Left renal pelvis (tissue), 4 donors: ENCODE measurements at regions not wholly inside any gene's neighbourhood (a gene's known extent, or its start where the extent isn't known, plus 50 kb on each side); places are given as distances from the start of the nearest gene placed in this dataset.
"Not testable (repeated sequence)": the region's sequence is repeated elsewhere in the genome, so short reads cannot be mapped to it uniquely, and the experiment has no call there.

ENCODE experiments used
- DNase-seq, 4 donors: peaks; one replicate each; pipeline ENCODE4 v3.0.0-alpha.2; 2013; ENCODE audit warnings: low read depth in 4 of 4, low spot score in 3 of 4

DNA sequence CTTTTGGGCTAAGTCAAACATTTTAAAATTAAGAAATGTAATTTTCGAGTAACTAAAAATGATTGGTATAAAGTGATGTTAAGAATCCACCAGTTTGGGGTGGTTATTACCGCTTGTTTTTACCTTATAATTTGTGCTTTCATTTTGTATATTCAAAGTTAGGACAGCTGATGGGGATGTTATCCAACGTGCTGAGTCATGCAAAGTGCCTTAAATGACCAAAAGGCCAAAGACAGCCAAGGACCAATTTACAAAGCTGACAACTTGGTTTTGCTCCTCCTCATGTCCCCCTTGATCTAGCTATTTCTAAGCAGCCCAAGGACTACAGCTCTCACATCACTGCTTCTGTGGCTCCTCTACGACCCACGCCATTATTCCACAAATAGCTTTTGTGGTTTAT, 181.4 kb upstream of the PCDH7 start:
- DNase-seq = no peak

DNA sequence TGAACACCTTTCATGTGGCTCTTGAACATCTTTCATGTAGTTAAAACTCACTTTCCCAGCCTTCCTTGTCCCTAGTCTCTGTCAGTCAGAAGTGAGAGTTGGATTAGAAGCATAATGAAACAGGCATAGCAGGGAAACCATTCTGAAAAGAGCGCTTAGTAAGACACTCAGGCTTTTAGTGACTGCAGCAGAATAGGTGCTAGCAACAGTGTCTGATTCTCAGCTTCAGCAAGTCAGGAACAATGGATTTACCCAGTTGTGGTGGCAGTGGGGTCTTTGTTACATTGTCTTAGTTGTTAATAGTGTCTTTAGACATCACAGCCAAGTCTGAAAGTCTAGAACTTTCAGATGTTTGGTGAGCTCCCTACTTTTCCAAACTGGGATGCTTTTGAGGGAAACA, 177.1 kb upstream of the PCDH7 start:
- no peak for DNase-seq

DNA sequence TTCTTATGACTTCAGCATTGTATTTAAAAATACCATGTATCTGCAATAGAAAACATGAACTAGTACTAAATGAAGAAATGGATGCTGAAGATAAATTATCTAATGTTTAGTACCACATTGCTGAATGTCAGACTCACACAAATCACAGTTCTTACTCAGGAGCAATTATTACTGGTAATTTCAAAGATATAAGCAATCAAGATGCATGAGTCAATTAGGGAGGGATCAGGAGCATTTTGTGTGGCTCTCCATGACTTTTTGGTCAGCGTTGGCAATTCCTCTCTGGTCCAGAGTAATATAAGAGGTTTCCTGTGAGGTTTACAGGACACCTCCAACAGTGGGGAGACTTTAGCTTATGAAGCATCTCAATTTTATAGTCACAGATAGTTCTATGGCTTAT, 167.0 kb upstream of the PCDH7 start:
- no peak for DNase-seq

DNA sequence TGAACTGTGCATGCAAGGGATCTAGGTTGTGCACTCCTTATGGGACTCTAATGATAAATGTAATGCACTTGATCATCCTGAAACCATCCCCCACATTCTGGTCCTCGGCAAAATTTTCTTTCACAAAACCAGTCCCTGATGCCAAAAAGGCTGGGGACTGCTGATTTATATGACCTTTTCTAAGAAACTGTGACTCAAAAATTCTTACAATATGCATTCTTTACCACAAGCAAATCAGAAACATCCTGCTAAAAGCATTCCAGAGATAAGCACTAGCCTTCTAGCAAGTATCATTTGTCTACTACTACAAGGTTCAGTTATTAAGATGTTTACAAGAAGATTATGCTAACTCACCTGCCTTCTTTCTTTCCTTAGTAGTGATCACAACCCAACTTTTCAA, 166.5 kb upstream of the PCDH7 start:
- DNase-seq = no peak

DNA sequence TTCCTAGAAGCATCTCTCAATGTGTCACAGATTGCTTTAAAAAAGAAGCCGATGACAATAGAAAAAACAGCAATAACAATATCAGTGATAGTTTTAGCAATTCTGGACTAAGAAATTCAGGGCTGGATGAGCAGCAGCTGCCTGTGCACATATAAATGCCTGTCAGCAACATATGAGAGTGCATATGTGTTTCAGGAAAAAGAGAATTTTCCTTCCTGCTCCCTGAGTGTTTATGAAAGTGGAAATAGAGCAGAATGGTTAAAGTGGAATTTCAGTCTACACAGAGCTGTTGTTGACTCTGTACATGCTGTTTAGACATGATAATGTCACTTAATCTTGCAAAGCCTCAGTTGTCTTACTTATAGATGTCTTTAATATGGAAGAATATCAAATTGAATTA, 164.4 kb upstream of the PCDH7 start:
- no peak for DNase-seq

DNA sequence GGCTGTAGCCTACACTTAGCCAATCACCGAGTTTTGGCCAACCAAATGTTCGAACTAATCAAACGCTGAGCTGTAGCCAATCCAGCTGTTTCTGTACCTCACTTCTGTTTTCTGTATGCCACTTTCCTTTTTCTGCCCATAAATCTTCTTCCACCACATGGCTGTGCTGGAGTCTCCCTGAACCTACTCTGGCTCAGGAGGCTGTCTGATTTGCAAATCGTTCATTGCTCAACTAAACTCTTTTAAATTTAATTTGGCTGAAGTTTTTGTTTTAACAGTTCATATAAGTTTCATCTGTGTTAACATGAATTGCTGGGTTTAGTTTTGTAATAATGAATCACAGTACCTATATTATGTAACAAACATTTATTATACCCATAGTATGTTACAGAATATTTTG, 160.7 kb upstream of the PCDH7 start:
- no peak for DNase-seq

DNA sequence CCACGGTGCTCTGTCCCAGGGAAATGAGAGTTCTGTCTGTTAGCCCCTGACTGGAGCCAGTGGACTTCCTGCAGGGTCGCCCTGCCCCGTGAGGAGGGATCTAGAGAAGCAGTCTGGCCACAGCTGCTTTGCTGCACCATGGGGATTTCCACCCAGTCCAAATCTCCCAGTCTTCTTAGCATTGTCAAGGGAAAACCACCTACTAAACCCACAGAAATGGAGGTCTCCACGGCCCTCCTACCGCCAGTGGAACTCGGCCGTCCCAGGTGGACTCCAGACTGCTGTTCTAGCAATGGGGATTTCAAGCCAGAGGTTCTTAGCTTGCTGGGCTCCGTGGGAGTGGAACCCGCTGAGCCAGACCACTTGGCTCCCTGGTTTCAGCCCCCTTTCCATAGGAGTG, 133.3 kb upstream of the PCDH7 start:
- DNase-seq = no peak

DNA sequence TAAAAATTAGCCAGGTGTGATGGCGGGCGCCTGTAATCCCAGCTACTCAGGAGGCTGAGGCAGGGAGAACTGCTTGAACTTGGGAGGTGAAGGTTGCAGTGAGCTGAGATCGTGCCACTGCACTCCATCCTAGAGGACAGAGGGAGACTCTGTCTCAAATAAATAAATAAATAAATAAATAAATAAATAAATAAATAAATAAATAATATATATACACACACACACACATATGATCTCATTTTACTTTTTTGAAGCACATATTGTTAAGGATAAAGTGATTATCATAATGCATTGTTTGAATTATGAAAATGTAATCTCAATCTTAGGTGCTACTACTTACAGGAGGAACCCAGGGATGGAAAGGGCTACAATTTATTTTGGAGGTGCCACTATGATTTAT, 130.5 kb upstream of the PCDH7 start:
- DNase-seq = not testable (repeated sequence)

DNA sequence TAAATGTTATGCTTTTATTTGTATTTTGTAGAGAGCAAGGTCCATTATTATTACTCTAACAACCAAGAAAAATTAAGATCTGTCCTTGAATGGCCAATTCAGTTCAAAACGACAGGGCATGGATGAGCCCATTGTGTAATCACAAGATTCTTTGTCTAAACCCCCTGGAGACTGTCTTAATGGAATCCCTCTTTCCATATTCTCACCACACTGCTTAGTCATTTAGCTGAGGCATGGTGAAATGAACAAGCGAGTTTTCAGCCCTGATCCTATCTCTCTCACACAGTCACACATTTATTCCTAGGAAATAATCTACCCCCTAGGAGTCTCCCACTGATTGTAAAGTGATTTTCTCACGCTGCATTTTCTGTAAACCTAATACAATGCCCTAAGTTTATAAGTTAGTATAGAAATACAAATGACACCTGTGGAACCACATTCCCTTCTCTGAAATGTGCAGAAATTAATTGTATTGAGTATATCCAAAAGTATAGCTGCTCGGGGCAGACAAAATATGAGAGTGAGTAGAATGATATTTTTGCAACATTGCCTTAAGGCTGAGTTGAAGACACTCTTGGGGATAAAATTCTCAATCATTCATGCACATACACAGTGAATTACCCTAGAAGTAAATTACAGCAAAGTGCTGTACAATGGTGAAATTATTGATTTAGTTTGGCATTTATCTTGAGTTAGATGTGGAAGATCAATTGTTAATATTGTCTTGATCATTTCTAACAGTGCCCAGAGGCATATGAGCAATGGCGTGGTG, 119.7 kb upstream of the PCDH7 start:
- DNase-seq = no peak

DNA sequence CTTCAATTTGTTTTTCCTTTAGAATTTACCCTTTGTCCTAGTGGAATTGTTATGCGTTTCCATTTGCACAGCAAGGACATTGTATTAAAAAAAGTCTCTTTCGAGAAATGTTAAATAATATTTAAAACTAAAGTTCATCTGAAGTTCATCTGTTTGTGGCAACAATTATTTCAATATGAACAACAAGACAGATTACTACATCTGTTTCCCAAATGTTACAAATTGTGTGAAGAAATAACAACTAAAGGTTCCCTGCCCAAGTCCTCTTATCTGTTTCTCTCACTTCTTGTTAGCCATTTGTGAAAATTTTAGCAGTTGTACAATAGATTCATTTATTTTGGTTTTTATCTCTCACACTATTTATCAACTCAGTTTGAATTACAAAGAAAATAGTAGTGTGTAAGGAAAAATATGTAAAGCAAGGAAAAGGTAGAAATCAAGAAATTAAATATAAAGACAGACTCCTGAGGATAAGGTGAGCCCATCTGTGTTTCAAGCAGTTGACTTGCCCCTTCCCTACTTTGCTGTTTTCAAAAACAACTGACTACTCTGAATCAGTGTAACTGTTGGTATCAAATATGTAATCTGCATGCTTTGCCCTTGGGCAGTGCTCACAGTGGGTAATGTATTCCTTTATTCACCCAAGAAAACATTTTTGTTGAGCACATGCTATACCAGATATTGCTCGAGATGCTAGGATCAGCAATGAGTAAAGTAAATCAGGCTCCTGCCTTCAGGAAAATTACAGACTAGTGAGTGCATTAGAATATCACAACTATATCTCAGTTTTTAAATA, 118.9 kb upstream of the PCDH7 start:
- DNase-seq = no peak

DNA sequence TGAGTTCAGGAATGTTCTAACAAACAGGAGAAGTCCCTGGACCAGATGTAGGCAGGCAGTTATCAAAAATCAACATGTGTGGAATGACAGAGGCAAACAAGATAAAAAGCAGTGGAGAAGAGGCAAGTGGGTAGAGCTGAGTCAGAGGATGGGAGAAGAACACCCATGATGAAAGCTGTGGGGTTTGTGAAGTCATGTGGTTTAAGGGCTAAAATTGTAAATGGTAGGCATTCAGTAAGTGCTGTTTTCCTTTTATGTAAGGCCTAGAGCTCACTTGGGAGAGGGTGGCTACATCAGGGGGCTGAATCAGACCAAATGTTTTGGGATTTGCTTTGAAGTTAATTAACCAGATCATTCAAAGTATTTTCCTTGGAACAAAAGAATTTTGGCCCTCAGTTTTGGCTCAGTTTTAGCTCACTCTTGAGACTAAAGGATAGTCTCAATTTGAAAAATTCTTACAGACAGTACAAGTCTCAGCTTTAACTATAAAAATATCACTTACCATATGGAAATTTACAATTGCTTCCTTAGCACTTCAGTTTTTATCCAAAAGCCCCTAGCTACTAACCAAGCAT, 114.5 kb upstream of the PCDH7 start:
- DNase-seq = no peak

DNA sequence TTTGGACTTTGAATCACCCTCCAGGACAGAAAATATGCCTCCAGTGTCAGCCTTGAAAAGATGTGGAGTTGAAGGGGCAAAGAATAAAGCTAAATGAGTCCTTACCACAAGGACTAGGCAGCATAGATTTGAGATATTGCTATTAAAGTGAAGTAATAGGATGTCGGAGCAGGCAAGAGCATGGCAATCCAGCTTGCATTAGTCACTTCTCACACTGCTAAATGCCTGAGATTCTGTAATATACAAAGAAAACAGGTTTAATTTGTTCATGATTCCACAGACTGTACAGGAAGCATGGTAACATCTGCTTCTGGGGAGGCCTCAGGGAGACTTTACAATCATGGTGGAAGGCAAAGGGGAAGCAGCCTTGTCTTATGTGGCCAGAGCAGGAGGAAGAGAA, 109.8 kb upstream of the PCDH7 start:
- DNase-seq = no peak

DNA sequence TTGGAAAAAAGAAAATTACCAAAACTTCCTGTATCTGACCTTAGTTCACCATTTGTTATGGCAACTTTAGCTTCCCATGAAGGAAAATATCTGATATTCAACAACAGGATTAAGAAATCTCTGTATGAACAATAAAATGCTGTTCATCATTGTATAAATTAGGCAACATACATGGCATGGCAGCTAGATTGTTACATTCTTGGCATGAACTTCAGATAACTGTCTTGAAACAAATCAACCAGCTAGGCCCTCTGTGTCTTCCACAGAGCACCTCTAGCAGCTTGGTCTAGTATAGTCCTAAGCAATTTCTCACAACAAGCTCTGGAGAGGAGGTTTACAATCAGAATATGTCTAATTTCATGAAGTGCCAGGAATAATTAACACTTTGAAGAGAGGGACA, 105.4 kb upstream of the PCDH7 start:
- no peak for DNase-seq

DNA sequence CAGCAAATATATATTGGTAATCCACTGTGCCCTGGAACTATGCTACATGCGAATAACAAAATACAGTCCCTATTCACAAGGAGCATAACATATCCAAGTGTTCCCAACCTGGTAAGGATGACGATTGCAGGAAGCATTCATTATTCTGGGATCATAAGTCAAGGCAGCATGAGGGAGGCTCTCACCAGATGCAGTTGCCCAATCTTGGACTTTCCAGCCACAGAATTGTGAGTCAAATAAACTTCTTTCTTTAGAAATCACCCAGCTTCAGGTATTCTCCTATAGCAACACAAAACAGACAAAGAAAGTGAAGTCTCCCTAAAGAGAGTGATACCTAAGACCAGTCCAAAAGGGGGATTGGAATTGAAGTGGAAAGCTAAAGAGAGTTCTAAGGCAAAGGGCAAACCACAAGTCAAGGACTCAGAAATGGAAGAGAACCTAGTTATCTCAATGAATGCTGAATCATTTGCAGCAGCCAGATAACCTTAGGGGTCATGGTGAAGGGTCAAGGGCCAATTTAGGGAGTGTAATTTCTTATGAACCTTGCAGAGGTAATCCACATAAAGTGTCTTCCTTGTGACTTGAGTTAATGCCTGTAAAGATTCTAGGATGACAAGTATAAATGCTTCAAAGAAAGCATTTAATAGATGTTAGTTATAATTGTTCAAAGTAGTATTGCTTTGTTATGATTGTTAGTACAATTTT, 103.1 kb upstream of the PCDH7 start:
- DNase-seq = no peak

DNA sequence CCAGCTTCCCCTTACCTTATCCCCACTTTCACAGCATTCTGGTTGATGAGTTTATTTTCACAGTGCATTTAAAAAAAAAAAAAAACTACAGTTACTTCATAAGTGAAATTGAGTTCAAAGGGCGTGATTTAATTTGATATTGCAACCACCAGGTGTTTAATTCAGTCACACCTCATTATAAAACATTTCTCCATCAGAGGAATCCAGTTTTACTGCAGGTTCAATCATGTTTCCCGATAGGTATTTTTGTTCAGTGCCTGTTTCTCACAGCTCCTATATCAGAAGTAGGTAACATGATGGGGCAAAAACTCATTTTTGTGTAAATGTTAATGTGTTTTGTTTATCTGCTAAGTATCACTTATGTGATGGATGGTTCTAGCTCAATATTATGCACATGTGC, 102.3 kb upstream of the PCDH7 start:
- DNase-seq = no peak

DNA sequence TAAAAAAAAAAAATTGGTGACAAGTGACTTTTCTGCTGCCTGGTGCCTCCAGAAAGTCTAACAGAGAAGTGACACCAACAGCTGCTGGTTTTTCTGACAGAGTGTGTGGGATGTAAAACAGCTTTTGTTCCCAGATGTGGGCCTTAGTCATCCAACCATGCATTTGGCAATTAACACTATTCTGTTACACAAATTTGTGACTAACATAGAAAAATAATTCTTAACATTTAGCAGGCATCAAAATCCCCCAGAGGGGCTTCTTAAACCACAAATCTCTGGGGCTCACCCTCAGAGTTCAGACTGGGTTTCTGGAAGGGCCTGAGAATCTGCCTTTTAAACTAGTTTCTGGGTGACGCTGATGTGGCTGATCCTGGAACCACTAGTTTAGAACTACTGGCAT, 100.5 kb upstream of the PCDH7 start:
- DNase-seq = no peak

DNA sequence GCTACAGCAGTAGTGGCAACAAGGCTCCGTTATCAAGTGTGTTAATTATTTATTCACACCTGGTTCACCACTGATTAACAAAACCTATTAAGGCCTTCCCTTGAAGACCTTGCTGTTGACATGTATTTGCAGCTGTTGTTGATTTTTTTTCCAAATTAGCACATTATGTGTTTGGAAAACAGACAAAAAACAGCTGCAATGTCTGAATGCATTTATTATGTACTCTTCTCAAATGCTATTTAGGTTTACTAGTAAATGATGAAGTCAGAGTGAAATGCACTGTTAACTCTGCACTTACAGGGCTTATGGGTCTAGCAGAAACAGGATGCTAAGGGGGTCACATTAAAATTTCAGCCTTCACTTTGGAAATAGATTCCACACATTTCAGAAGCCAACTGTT, 99.5 kb upstream of the PCDH7 start:
- DNase-seq = no peak

DNA sequence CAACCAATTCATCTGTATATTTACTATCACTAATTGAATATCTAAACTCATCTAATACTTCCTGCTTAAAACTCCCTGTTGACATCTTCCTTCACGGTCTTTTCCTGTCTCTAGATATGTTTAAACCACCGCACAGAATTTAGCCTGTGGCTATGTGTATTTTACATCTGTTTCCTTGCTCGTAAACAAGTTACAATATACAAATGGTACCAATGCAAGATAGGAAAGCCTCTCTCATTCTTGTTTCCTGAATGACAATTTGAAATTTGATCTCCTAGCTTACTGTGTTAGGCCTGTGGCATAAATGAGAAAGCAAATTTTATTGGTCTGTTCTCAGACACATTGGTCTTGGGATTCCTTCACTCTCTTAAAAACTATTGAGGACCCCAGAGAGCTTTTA, 89.7 kb upstream of the PCDH7 start:
- no peak for DNase-seq

DNA sequence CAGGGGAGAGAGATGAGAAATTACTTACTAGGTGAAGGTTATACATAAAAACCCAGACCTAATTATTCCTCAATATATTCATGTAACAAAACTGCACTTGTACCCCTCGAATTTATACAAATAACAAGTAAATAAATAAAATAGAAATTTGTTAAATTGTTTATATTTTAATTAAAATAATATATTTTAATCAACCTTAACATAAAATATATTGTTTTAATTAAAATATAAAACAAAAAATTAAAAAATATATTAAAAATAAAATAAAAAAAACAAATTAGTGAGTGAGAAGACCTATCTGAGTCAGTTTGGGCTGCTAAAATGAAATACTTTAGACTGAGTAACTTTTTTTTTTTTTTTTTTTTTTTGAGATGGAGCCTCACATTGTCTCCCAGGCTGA, 87.4 kb upstream of the PCDH7 start:
- DNase-seq = no peak

DNA sequence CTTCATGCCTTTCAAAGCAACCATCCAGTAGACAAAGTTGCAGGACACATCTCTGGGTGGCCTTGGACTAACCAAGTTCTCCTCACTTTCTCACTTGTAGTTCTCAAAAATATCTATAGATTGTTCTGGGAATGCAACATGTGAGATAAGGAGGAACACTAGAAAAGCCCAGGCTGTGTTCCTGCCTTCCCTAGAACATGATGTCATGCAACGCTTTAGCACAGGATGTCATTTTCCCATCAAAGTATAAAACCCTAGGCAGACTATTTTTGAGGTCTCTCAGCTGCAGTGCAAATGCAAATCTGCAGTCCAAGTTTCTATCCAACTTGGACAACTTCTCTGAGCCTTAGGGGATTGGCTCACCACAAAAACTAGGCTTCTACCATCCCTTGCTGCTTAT, 78.8 kb upstream of the PCDH7 start:
- no peak for DNase-seq

DNA sequence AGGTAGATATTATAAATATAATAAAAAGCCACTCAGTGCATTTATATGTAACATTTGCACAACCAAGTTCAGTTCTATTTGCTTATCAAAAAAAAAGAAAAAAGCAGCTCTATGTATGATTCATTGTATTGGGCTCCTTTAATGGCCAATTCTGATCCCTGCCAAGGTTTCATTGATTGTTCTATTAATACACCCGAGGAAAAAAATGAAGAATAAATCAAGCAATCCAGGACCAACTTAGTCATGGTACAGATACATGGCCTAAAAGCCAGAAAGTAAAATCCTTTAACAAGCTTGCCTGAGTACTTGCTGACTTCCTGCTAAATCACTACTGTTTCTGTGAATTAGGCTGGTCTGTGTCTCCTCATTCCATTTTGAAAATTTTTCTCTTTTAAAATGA, 77.6 kb upstream of the PCDH7 start:
- no peak for DNase-seq
